ENCODE measurements at regions not wholly inside any gene's neighbourhood (a gene's known extent, or its start where the extent isn't known, plus 50 kb on each side); places are given as distances from the start of the nearest gene placed in this dataset.

DNA sequence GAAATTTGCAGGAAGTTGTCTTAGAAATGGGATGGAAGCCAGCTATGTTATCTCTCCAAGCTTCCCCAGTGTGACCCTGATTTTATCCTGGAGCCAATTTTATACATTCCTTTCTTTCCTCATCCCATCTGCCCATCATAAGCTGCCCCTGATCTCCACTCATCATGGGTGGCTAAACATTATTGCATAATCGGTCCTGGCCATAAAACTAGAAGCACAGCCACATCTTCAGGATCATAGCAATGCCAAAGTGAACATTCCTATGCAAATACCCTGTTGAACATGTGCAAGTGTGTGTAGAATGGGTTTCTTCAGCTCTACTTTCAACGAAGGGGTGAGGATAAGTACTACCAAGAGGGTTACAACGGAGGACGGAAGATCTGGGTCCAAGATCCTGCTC is 50.6 kb upstream of the COG2 start:
- no peak overlapping the region for H4K8ac ChIP-seq (ENCODE audit: low read length)
- no peak overlapping the region for H2BK12ac ChIP-seq (ENCODE audit: low read length in 2 of 2)
- H3K9ac ChIP-seq (ENCODE audit: low read length): no peak overlapping the region
- no peak overlapping the region for H2BK5ac ChIP-seq (ENCODE audit: low read depth, low read length, poor library complexity, severe bottlenecking)
- no peak overlapping the region for H2AFZ ChIP-seq (ENCODE audit: low read depth, low read length)
- DNase-seq: no peak
- H3K14ac ChIP-seq (ENCODE audit: low read length in 2 of 2): no peak overlapping the region
- no peak overlapping the region for H3K4me3 ChIP-seq (ENCODE audit: insufficient read depth in 1 of 2, low read depth in 1 of 2, low read length in 2 of 2)
- no peak overlapping the region for H2BK120ac ChIP-seq (ENCODE audit: low read depth, low read length)
- H3K4me1 ChIP-seq (ENCODE audit: control insufficient read depth, insufficient read depth, low read depth, low read length): no peaks in the 10 kb centered on the region
- H3K4ac ChIP-seq (ENCODE audit: low read depth in 1 of 2, low read length in 2 of 2): no peak overlapping the region
- no peak overlapping the region for H4K91ac ChIP-seq (ENCODE audit: low read length)
- H2AK5ac ChIP-seq (ENCODE audit: low read length, severe bottlenecking): no peak overlapping the region
- no peak overlapping the region for H3K27ac ChIP-seq (ENCODE audit: low read length, poor library complexity, severe bottlenecking)
- no peak overlapping the region for H3K23ac ChIP-seq (ENCODE audit: low read length in 2 of 2)
- H2BK15ac ChIP-seq (ENCODE audit: low read depth, poor library complexity, severe bottlenecking): no peak overlapping the region
- WGBS: 60% methylated on average over 4 of the region's 4 CpGs
- no peaks in the 10 kb centered on the region for H3K79me1 ChIP-seq (replicated peaks; ENCODE audit: low read length, poor library complexity, severe bottlenecking)
- peaks cover 3 to 6% of the 10 kb centered on the region in 2 experiments for H3K27me3 ChIP-seq (ENCODE audit: control insufficient read depth in 1 of 2, insufficient read depth in 1 of 2, low read length in 2 of 2)
- no peak overlapping the region for H3K18ac ChIP-seq (ENCODE audit: low read depth in 1 of 2, low read length in 2 of 2)
- peaks cover 6% of the 10 kb centered on the region for H3K9me3 ChIP-seq (ENCODE audit: control insufficient read depth, low read length)
- no peak overlapping the region for H3K4me2 ChIP-seq (ENCODE audit: low read length, poor library complexity, severe bottlenecking)
- H3K36me3 ChIP-seq (ENCODE audit: control insufficient read depth in 1 of 2, insufficient read depth in 2 of 2, low read depth in 1 of 2, low read length in 2 of 2): no peaks in the 10 kb centered on the region

DNA sequence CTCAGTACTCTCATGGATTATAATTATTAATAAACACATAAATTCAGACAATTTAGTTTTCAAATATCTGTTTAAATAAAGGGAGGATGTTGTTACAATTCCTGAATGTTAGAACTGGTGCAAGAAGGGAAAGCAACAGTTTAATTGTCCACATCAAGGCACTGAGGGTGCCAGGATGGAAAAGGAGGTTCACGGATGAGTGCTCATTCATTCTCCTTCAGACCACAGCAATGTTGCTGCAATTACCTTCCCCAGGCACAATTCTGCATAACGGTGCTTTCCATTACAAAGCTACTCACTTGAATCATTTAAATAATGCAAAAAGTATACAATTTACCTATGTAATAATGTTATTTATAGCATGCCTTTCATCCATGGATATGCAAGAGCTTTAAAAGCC is 52.3 kb upstream of the COG2 start:
- Histone ChIP-seq H3K23ac (ENCODE audit: low read length in 2 of 2) (no peak overlapping the region), H4K8ac (ENCODE audit: low read length) (no peak overlapping the region), H3K4ac (ENCODE audit: low read depth in 1 of 2, low read length in 2 of 2) (no peak overlapping the region), H3K4me1 (ENCODE audit: control insufficient read depth, insufficient read depth, low read depth, low read length) (no peaks in the 10 kb centered on the region), H3K4me3 (ENCODE audit: insufficient read depth in 1 of 2, low read depth in 1 of 2, low read length in 2 of 2) (no peak overlapping the region), H2AFZ (ENCODE audit: low read depth, low read length) (no peak overlapping the region), H4K91ac (ENCODE audit: low read length) (no peak overlapping the region), H3K36me3 (ENCODE audit: control insufficient read depth in 1 of 2, insufficient read depth in 2 of 2, low read depth in 1 of 2, low read length in 2 of 2) (no peaks in the 10 kb centered on the region), H2BK120ac (ENCODE audit: low read depth, low read length) (no peak overlapping the region), H2BK5ac (ENCODE audit: low read depth, low read length, poor library complexity, severe bottlenecking) (no peak overlapping the region), H3K18ac (ENCODE audit: low read depth in 1 of 2, low read length in 2 of 2) (no peak overlapping the region), H3K9me3 (ENCODE audit: control insufficient read depth, low read length) (peaks cover 9% of the 10 kb centered on the region), H3K4me2 (ENCODE audit: low read length, poor library complexity, severe bottlenecking) (no peak overlapping the region), H3K79me1 (replicated peaks; ENCODE audit: low read length, poor library complexity, severe bottlenecking) (no peaks in the 10 kb centered on the region), H3K14ac (ENCODE audit: low read length in 2 of 2) (no peak overlapping the region), H2AK5ac (ENCODE audit: low read length, severe bottlenecking) (no peak overlapping the region), H2BK15ac (ENCODE audit: low read depth, poor library complexity, severe bottlenecking) (no peak overlapping the region), H3K27ac (ENCODE audit: low read length, poor library complexity, severe bottlenecking) (no peak overlapping the region), H2BK12ac (ENCODE audit: low read length in 2 of 2) (no peak overlapping the region), H3K9ac (ENCODE audit: low read length) (no peak overlapping the region), H3K27me3 (ENCODE audit: control insufficient read depth in 1 of 2, insufficient read depth in 1 of 2, low read length in 2 of 2) (peaks cover 3 to 6% of the 10 kb centered on the region in 2 experiments)
- DNase-seq: no peak
- 23% methylated on average over 2 of the region's 2 CpGs for WGBS

DNA sequence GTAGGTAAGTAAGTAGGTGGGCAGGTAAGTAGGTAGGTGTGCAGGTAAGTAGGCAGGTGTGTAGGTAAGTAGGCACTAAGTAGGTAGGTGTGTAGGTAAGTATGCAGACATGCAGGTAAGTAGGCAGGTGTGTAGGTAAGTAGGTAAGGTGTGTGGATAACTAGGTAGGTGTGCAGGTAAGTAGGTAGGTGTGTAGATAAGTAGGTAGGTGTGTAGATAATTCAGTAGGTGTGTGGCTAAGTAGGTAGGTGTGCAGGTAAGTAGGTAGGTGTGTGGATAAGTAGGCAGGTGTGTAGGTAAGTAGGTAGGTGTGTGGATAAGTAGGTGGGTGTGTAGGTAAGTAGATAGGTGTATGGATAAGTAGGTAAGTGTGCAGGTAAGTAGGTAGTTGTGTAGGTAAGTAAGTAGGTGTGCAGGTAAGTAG is 53.9 kb upstream of the COG2 start:
- no peak overlapping the region for H2BK12ac ChIP-seq (ENCODE audit: low read length in 2 of 2)
- H3K9me3 ChIP-seq (ENCODE audit: control insufficient read depth, low read length): peaks cover 9% of the 10 kb centered on the region
- no peak overlapping the region for H4K91ac ChIP-seq (ENCODE audit: low read length)
- H2BK120ac ChIP-seq (ENCODE audit: low read depth, low read length): no peak overlapping the region
- no peaks in the 10 kb centered on the region for H3K36me3 ChIP-seq (ENCODE audit: control insufficient read depth in 1 of 2, insufficient read depth in 2 of 2, low read depth in 1 of 2, low read length in 2 of 2)
- H3K27me3 ChIP-seq (ENCODE audit: control insufficient read depth in 1 of 2, insufficient read depth in 1 of 2, low read length in 2 of 2): peaks cover 3 to 5% of the 10 kb centered on the region in 2 experiments
- H2AFZ ChIP-seq (ENCODE audit: low read depth, low read length): no peak overlapping the region
- no peak overlapping the region for H2AK5ac ChIP-seq (ENCODE audit: low read length, severe bottlenecking)
- H3K14ac ChIP-seq (ENCODE audit: low read length in 2 of 2): no peak overlapping the region
- no peak for DNase-seq
- H3K79me1 ChIP-seq (replicated peaks; ENCODE audit: low read length, poor library complexity, severe bottlenecking): no peaks in the 10 kb centered on the region
- H3K4me1 ChIP-seq (ENCODE audit: control insufficient read depth, insufficient read depth, low read depth, low read length): no peaks in the 10 kb centered on the region
- no peak overlapping the region for H3K4ac ChIP-seq (ENCODE audit: low read depth in 1 of 2, low read length in 2 of 2)
- no peak overlapping the region for H3K4me2 ChIP-seq (ENCODE audit: low read length, poor library complexity, severe bottlenecking)
- H2BK5ac ChIP-seq (ENCODE audit: low read depth, low read length, poor library complexity, severe bottlenecking): no peak overlapping the region
- H3K9ac ChIP-seq (ENCODE audit: low read length): no peak overlapping the region
- H3K4me3 ChIP-seq (ENCODE audit: insufficient read depth in 1 of 2, low read depth in 1 of 2, low read length in 2 of 2): no peak overlapping the region
- no peak overlapping the region for H2BK15ac ChIP-seq (ENCODE audit: low read depth, poor library complexity, severe bottlenecking)
- H3K18ac ChIP-seq (ENCODE audit: low read depth in 1 of 2, low read length in 2 of 2): no peak overlapping the region
- H3K27ac ChIP-seq (ENCODE audit: low read length, poor library complexity, severe bottlenecking): no peak overlapping the region
- no peak overlapping the region for H3K23ac ChIP-seq (ENCODE audit: low read length in 2 of 2)
- no peak overlapping the region for H4K8ac ChIP-seq (ENCODE audit: low read length)

DNA sequence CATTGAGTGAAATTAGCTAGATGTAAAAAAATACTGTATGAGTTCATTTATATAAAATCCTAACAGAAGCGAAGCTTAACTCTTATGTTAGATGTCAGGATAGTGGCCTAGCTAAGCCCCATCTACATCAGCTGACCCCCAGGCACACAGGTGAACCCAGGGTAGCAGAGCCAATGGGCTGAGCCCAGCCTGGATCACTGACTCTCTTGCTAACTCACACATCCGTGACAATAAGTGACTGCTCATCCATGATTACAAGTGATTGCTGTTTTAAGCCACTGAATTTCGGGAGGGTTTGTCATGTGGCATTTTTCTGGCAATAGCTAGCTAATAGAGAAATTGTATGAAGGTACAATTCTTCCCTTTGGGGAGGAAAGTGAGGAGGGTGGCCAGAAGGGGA is 55.2 kb upstream of the COG2 start:
- Histone ChIP-seq H3K4me1 (ENCODE audit: control insufficient read depth, insufficient read depth, low read depth, low read length) (no peaks in the 10 kb centered on the region), H3K9me3 (ENCODE audit: control insufficient read depth, low read length) (peaks cover 3% of the 10 kb centered on the region), H3K4me2 (ENCODE audit: low read length, poor library complexity, severe bottlenecking) (no peak overlapping the region), H3K4ac (ENCODE audit: low read depth in 1 of 2, low read length in 2 of 2) (no peak overlapping the region), H3K14ac (ENCODE audit: low read length in 2 of 2) (no peak overlapping the region), H4K91ac (ENCODE audit: low read length) (no peak overlapping the region), H3K36me3 (ENCODE audit: control insufficient read depth in 1 of 2, insufficient read depth in 2 of 2, low read depth in 1 of 2, low read length in 2 of 2) (no peaks in the 10 kb centered on the region), H3K4me3 (ENCODE audit: insufficient read depth in 1 of 2, low read depth in 1 of 2, low read length in 2 of 2) (no peak overlapping the region), H3K23ac (ENCODE audit: low read length in 2 of 2) (no peak overlapping the region), H2BK120ac (ENCODE audit: low read depth, low read length) (no peak overlapping the region), H3K27me3 (ENCODE audit: control insufficient read depth in 1 of 2, insufficient read depth in 1 of 2, low read length in 2 of 2) (peaks cover 0 to 3% of the 10 kb centered on the region in 2 experiments), H2BK5ac (ENCODE audit: low read depth, low read length, poor library complexity, severe bottlenecking) (no peak overlapping the region), H2BK12ac (ENCODE audit: low read length in 2 of 2) (no peak overlapping the region), H4K8ac (ENCODE audit: low read length) (no peak overlapping the region), H3K27ac (ENCODE audit: low read length, poor library complexity, severe bottlenecking) (no peak overlapping the region), H2AFZ (ENCODE audit: low read depth, low read length) (no peak overlapping the region), H3K9ac (ENCODE audit: low read length) (no peak overlapping the region), H3K18ac (ENCODE audit: low read depth in 1 of 2, low read length in 2 of 2) (no peak overlapping the region), H3K79me1 (replicated peaks; ENCODE audit: low read length, poor library complexity, severe bottlenecking) (no peaks in the 10 kb centered on the region), H2BK15ac (ENCODE audit: low read depth, poor library complexity, severe bottlenecking) (no peak overlapping the region), H2AK5ac (ENCODE audit: low read length, severe bottlenecking) (no peak overlapping the region)
- WGBS: 76% methylated on average over 3 of the region's 3 CpGs
- DNase-seq: no peak
